Activated T-helper 2 cell treated with anti-CD3 and anti-CD28 coated beads, Interferon-gamma antibody, Interleukin-2, Interleukin-4, amounts not matched to agents 10 μg/mL and 5 μg/mL and 100 μg/mL, durations not matched to agents 14 hours and 24 hours and 36 hours (primary cell): ENCODE measurements at regions not wholly inside any gene's neighbourhood (a gene's known extent, or its start where the extent isn't known, plus 50 kb on each side); places are given as distances from the start of the nearest gene placed in this dataset.

Source experiments
- DNase-seq: peaks from one replicate; pipeline ENCODE4 v3.0.0; 2021; ENCODE audit warnings: low spot score
- H3K27ac Mint-ChIP-seq: one replicate; pipeline ENCODE4 v1.8.0; 2021; ENCODE audit warnings: mixed read lengths
- H3K27me3 Mint-ChIP-seq: one replicate; pipeline ENCODE4 v1.8.0; 2021; ENCODE audit warnings: low read depth, mixed read lengths
- H3K36me3 Mint-ChIP-seq: one replicate; pipeline ENCODE4 v1.8.0; 2021; ENCODE audit warnings: low read depth, mixed read lengths
- H3K4me1 Mint-ChIP-seq: one replicate; pipeline ENCODE4 v1.8.0; 2021; ENCODE audit warnings: low read depth, mixed read lengths
- H3K4me3 Mint-ChIP-seq: one replicate; pipeline ENCODE4 v1.8.0; 2021; ENCODE audit warnings: low read depth, mild to moderate bottlenecking, moderate library complexity, mixed read lengths
- H3K9me3 Mint-ChIP-seq: one replicate; pipeline ENCODE4 v1.8.0; 2021; ENCODE audit warnings: mixed read lengths
- intact Hi-C: fragments of 100-400 bp; cut with micrococcal nuclease; formaldehyde crosslinking; loops from one replicate; pipeline ENCODE4 v1.15.1; 2023

DNA sequence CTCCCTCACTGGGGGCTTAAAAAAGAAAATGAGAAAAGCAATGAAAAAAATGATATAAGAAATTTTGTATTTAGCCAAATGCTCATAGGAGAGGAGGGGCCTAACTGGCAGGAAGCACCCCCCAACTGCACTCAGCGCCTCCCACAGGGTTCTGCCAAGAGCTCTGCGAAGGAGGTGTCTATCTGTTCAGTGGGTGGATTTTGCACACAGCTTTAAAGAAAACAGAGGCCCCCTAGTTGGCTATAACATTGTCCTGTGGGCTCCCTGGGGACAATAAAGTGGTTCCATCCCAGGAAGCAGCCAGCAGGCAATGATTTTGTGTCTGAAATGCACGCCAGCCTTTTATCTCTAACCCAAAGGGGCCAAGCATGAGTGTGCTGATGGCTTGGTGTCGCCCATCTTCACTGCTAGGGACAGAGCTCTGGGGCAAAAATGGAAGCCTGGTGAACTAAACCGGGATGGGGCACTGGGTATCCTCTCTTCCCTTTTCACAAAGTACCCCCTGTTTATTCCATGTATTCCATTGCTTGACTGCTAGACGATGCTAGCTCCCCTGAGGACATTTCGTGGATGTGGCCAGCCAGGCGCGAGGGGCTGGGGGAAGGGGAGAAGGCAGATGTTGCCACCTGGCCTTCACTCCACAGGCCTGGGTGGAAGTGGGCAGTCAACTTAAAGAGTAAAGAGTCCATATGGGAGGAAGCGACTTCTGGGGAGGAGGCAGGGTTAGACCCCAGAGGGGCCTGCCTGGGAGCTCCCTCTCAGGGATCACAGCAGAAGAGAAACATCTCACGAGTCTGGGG is 205.7 kb downstream of the CYP26B1 start:
- Mint-ChIP-seq H3K27me3 (no peaks in the 10 kb centered on the region), H3K27ac (no peak overlapping the region), H3K36me3 (no peaks in the 10 kb centered on the region), H3K9me3 (no peaks in the 10 kb centered on the region), H3K4me1 (no peaks in the 10 kb centered on the region), H3K4me3 (no peak overlapping the region)
- intact Hi-C loops, result no loop called here
- no peak for DNase-seq

DNA sequence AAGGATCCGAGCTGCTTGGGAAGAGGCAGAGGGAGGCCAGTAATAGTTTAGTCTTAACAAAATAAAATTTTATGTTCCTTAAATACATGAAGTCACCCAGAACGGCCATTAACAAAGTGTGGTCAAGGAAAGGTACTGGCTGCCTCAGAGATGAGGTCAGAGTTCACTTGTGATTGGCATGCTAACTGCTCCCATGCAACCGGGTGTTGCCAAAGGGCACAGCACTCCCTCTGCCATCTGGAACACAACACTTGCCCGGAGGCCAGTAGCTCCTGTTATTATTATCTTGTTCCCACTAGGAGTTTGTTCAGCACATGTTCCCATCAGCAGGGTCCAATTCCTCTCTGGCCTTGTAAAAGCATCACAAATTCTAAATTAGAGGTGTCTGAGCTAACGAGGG is 207.0 kb downstream of the CYP26B1 start:
- H3K36me3 Mint-ChIP-seq, result no peaks in the 10 kb centered on the region
- H3K27ac Mint-ChIP-seq, result no peak overlapping the region
- no peak for DNase-seq
- intact Hi-C loops, result no loop called here
- H3K27me3 Mint-ChIP-seq, result no peaks in the 10 kb centered on the region
- H3K4me1 Mint-ChIP-seq, result no peaks in the 10 kb centered on the region
- no peak overlapping the region for H3K4me3 Mint-ChIP-seq
- H3K9me3 Mint-ChIP-seq, result no peaks in the 10 kb centered on the region

DNA sequence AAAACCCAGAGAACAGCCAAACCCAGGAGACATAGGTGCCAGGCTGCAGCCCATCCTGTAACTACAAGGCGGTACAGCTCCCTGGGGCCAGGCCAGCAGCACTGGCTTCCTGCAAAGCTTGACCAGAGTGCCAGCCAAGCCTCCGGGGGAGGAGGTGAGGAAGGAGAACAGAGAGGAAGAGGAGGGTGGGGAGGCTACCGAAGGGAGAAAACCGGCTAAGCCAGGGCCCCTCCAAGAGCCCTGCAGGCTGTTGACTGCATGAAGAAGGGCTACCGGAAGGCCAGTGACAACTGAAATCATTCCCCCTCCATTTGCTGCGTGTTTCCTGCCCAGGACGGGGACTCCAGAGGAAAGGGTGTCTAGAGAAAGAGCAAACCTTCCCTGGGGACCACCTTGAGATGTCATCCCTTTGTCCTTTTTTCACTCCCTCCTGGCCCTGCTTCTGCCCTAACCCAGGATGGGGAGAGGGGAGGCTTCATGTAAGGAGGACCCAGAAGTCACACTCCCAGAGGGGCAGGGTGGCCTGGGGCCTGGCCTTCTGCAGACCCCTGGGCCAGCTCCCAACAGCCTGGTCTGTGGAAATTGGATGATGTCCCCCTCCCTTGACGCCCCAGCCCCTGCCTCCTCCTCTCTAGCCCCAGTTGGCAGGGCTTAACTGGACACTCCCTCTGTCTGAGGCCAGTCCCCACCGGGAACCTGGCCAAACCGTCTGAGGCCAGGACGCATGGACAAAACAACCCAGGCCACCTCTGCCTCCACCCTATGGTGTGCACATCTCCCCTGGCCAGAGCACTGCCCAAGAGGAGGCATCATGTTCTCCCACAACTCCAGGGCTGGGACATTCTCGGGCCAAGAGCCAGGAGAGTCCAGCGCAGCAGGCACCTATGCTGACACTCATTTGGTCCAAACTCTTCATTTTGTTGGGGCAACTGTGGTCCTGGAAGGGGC is 207.8 kb downstream of the CYP26B1 start:
- no peaks in the 10 kb centered on the region for H3K9me3 Mint-ChIP-seq
- H3K27ac Mint-ChIP-seq, result no peak overlapping the region
- no peaks in the 10 kb centered on the region for H3K4me1 Mint-ChIP-seq
- DNase-seq, result no peak
- no peaks in the 10 kb centered on the region for H3K27me3 Mint-ChIP-seq
- H3K4me3 Mint-ChIP-seq, result no peak overlapping the region
- no peaks in the 10 kb centered on the region for H3K36me3 Mint-ChIP-seq
- intact Hi-C loops, result no loop called here

DNA sequence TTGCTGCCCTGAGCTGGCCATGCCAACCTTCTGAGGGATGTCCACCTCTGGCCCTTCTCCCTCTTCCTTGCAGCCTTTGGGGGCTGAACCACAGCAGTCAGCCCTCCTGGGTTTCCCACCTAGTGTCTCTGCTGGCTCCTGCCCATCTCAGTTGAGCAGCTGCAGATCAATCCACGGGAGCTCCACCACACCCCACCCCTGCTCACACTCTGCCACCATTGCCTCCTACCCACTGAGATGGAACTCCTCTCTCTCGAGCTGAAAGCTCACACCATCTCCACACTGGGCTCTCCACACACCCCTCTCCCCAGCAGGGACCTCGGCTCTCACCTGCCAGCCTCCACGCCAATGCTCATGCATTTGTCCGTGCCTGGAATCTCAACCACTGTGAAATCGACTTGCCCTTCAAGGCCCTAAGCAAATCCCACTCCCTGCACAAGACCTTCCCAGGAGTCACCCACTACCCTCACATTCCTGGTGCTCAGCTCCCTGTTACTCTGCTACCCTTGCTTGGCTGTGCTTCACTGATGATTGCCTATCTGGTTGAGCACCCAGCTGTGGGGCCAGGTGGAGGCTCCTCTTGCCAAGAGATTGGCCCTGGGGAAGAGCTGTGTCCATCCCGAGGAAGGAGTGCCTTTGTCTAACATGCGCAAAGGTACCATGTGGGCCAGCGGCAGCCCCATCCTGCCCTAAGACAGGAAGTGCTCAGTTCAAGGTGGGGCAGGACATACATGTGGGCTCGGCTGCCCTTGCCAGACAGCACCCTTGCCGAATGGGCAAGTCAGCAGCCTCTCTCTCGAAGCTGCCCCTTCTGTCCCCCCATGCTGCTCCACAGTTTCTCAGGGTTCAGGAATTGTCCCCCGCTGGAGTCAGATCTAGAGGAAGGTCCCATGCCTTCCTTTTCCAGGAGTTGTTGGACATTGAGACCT is 208.7 kb downstream of the CYP26B1 start:
- peak; percentile 4 for DNase-seq
- intact Hi-C loops, result no loop called here
- Mint-ChIP-seq H3K36me3 (no peaks in the 10 kb centered on the region), H3K27ac (no peak overlapping the region), H3K27me3 (no peaks in the 10 kb centered on the region), H3K4me1 (no peaks in the 10 kb centered on the region), H3K9me3 (no peaks in the 10 kb centered on the region), H3K4me3 (no peak overlapping the region)

DNA sequence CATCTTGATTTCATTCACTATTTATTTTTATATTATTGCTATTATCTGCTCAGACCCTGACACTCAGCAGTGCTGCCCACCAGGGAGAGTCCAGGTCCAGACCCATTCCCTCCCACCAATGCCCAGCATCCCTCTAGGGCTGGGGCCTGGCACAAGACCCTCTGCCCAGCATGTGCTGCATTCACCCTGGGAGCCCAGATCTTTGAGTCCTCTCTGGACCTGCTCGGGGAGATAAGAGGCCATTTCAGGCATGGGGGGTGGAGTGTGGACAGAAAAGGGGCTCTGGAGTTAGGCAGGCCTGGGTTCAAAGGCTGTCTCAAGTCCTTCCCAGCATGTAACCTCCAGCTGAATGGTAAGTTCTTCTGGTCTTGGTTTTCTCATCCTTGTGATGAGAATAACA is 209.6 kb downstream of the CYP26B1 start:
- no peaks in the 10 kb centered on the region for H3K4me1 Mint-ChIP-seq
- H3K27me3 Mint-ChIP-seq, result no peaks in the 10 kb centered on the region
- intact Hi-C loops, result no loop called here
- no peak overlapping the region for H3K27ac Mint-ChIP-seq
- no peaks in the 10 kb centered on the region for H3K9me3 Mint-ChIP-seq
- H3K36me3 Mint-ChIP-seq, result no peaks in the 10 kb centered on the region
- no peak for DNase-seq
- H3K4me3 Mint-ChIP-seq, result no peak overlapping the region

DNA sequence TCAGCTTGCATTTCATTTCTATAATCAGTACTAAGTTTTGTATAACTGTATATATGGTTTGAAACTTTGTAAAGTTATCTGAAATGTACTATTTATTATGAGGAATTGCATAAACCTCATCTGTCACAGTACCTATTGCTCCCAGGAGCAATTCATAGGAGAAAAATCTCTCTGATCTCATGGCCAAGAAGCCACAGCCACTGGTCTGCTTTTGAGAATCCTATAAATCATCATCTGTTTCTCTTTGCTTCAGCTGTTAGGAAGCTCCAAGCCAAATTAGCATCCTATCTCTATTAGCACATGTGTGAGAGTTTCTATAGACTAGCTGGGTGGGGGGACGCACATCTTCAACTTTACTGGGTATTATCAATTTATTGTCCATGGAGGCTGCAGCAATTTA is 210.3 kb downstream of the CYP26B1 start:
- Mint-ChIP-seq H3K4me1 (no peaks in the 10 kb centered on the region), H3K27me3 (no peaks in the 10 kb centered on the region), H3K36me3 (no peaks in the 10 kb centered on the region), H3K9me3 (no peaks in the 10 kb centered on the region), H3K4me3 (no peak overlapping the region), H3K27ac (no peak overlapping the region)
- DNase-seq, result no peak
- intact Hi-C loops, result no loop called here

DNA sequence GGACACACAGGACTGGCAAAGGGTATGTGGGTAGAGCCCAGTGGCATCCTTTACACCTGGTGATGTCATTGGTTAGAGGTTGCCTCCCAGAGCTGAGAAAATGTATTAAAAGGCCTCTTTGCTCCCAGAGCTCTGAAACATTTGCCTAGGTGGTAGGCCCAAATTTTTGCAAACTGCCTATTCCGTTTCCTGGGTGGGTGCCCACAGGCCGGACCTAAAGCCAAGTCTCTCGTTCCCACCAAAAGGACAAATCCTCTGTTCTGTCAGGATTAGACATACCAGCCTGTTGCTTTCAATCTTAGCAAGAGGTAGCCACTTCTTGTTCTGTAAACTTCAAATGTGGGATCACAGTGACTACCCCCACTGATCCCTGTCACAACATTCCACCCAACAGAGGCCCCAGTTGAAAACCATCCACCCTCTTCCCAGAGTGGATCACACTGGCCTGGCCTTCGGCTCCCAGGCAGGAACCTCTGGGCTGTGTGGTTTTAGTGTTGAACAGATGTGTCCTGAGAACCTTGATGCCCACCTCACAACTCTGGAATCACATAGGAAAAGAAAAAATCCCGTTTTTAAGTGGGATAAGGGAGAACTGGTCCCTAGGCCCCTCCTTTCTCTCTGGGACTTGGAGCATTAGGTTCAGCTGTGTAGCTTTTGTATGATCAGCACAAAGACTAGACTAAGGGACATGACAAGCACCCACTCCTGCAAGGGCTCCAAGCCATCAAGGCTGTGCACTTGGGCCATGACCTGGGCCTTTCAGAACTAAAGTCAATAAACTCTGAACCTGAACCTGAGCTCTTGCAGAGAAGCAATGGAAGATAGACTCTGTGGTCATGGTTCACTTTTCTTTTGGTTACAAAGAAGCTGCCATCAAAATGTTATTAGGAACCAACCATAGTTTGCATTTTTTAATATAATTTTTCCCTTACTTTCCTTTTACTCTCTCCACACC is 211.3 kb downstream of the CYP26B1 start:
- Mint-ChIP-seq H3K9me3 (no peaks in the 10 kb centered on the region), H3K4me1 (no peaks in the 10 kb centered on the region), H3K36me3 (no peaks in the 10 kb centered on the region), H3K27ac (no peak overlapping the region), H3K4me3 (no peak overlapping the region), H3K27me3 (no peaks in the 10 kb centered on the region)
- no peak for DNase-seq
- intact Hi-C loops, result no loop called here

DNA sequence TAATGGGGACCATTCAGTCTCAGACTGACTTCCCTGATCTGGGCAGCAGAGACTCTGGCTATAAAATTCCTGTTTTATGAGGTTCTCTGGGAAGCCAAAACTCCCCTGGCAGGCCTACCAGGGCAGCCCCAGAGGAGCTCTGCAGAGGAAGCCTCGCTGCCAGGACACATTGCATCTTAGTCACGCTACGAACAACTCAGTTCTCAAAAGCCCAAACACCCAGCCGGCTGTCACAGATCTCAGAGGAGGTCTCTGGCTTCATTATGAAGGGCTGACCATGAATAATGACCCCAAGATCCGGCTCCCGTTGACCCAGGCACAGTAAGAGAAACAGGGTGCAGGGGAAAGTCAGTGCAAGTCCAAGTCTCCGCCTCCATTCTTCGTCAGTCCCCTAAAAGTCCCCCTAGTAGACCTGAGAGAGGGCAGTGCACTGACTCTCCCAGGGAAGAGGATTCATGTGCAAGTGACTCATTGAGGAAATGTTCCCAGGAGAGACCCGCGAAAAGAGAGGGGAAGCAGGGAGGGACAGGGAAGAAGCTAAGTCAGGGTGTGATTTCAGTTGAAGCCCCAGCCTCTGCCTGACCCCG is 212.3 kb downstream of the CYP26B1 start:
- H3K4me3 Mint-ChIP-seq, result no peak overlapping the region
- no peaks in the 10 kb centered on the region for H3K36me3 Mint-ChIP-seq
- no peaks in the 10 kb centered on the region for H3K4me1 Mint-ChIP-seq
- no peak overlapping the region for H3K27ac Mint-ChIP-seq
- no peaks in the 10 kb centered on the region for H3K9me3 Mint-ChIP-seq
- intact Hi-C loops, result no loop called here
- H3K27me3 Mint-ChIP-seq, result no peaks in the 10 kb centered on the region
- no peak for DNase-seq

DNA sequence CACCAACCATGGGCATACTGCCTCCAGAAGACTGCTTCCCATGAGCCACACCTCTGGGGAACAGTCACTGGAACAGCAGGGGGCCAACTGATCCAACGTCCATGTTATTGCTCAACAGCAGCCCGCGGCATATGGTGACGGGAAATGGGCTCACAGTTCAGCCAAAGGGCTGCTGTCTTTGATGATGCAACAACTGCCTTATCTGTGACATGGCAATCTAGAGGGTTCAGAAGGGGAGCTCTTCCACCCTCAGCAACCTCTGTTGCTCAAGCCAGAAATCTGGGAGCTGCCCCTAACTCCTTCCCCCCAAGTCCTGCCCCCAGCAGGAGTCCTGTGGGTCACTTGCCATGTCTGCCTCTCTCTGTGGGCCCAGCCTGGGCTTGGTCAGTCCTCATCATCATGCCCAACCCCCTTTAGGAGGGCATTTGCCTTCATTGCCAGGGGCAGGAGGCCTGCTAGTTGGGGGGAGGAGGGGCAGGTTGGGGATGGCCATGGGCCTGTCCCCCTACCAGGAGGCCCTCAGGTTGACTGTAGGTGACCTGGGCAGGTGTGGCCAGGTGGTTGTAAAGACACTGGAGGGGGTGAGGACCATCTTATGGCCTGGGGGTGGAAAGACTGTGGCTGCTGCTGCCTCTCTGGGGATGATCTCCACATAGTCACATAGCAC is 212.9 kb downstream of the CYP26B1 start:
- no peak for DNase-seq

DNA sequence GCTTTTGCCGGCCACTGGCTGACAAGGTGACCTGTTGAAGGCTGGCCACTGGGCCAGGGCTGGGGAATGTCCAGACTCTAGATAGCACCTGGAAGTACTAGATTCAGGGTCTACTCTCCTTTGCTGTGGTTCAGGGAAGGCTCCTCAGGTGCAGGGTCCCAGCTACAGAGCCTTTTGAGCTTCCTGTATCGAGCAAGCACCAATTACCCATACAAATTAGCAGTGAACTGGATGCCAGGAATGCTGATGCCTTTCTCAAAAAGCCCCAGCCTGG is 213.4 kb downstream of the CYP26B1 start:
- no peak overlapping the region for H3K4me3 Mint-ChIP-seq
- intact Hi-C loops, result no loop called here
- DNase-seq, result no peak

More for the DNA sequence above, 212.9 kb downstream of the CYP26B1 start:
- Mint-ChIP-seq H3K27ac (no peak overlapping the region), H3K27me3 (no peaks in the 10 kb centered on the region), H3K4me3 (no peak overlapping the region), H3K4me1 (no peaks in the 10 kb centered on the region), H3K36me3 (no peaks in the 10 kb centered on the region), H3K9me3 (no peaks in the 10 kb centered on the region)
- intact Hi-C loops, result no loop called here

DNA sequence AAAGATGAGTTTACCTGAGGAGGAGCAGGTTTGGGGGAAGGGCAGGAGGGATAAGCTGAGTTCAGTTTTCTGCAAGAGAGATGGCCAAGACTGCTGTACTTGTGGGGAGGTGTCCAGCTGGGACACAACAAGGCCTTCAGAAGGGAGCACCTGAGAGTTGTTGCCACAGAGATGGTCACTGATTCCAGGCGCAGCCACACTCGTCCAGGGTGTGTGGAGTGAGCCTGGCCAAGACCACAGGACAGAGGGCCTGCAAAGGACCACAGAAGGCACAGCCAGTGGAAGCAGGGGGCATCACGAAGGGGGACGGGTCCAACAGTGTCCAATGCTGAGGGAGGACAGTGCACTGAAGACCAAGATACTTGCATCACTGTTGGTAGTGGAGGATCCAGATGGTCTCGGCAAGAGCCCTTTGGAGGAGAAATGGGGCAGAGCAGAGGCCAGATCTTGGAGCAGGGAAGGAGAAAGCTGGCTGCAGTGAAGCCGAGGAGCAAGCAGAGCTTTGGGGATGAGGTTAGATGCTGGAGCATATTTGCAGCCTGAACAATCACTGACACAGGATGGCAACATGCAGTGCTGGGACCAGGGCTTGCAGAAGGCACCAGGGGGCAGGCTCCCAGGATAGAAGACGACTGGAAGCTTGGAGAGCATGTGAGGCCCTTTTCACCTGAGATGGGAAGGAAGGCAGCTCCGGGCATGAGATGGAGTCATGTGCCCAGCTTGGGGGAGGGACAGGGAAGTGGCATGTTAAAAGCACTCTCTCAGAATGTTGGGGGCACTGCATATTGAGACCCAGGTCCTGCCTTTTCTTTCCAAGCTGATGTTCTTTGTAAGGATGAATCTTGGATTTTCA is 214.0 kb downstream of the CYP26B1 start:
- Mint-ChIP-seq H3K4me1 (no peaks in the 10 kb centered on the region), H3K9me3 (no peaks in the 10 kb centered on the region), H3K4me3 (no peak overlapping the region), H3K27ac (no peak overlapping the region), H3K36me3 (no peaks in the 10 kb centered on the region), H3K27me3 (no peaks in the 10 kb centered on the region)
- DNase-seq, result no peak
- intact Hi-C loops, result no loop called here

More for the DNA sequence above, 213.4 kb downstream of the CYP26B1 start:
- H3K27me3 Mint-ChIP-seq, result no peaks in the 10 kb centered on the region
- H3K9me3 Mint-ChIP-seq, result no peaks in the 10 kb centered on the region
- H3K27ac Mint-ChIP-seq, result no peak overlapping the region
- H3K4me1 Mint-ChIP-seq, result no peaks in the 10 kb centered on the region
- no peaks in the 10 kb centered on the region for H3K36me3 Mint-ChIP-seq
